IPS-11a (cell line): ENCODE measurements at regions not wholly inside any gene's neighbourhood (a gene's known extent, or its start where the extent isn't known, plus 50 kb on each side); places are given as distances from the start of the nearest gene placed in this dataset.

Experiments
- H3K4me3 ChIP-seq: one replicate; pipeline ENCODE4 v1.5.1; 2013; ENCODE audit warnings: low read depth, low read length, control low read depth

GRCh38 chr12:60119327-60119726, 523.5 kb downstream of the SLC16A7 start:
- no peak overlapping the region for H3K4me3 ChIP-seq

DNA sequence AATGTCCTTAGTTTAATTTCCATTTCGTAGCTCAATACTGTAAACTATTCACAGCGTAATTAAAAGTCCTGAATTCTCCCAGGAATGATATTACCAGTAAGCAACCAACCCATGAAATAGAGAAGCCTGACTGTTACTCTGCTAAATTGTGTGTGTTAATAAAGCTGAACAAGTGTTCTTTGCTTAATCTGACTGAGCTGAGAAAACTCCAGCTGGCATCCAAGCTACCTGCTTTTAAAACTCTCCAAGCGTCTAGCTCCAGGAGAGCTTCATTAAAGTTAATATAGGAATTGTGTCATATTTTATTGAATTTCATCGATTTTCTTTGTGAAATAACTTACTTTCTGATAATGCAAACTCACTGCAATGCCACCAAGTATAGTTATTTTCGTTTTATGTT, 524.4 kb downstream of the SLC16A7 start:
- no peak overlapping the region for H3K4me3 ChIP-seq

GRCh38 chr12:60123557-60123956, 527.7 kb downstream of the SLC16A7 start:
- H3K4me3 ChIP-seq, result no peak overlapping the region

DNA sequence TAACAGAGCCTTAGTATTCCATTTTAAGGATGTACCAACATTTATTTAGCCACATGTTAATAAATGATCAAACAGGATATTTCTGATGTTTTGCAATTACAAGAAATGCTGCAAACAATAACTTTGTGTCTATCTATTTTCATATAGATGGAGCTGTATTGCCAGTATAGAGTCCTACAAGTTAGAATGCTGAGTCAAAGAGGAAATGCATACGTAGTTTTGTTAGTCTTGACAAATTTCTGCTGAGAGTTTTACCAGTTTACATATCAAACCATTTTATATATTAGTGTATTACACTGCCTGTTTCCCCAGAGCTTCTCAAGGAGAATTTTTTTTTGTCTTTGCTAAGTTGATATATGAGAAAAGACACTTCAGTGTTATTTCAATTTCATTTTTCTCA, 541.7 kb downstream of the SLC16A7 start:
- no peak overlapping the region for H3K4me3 ChIP-seq

DNA sequence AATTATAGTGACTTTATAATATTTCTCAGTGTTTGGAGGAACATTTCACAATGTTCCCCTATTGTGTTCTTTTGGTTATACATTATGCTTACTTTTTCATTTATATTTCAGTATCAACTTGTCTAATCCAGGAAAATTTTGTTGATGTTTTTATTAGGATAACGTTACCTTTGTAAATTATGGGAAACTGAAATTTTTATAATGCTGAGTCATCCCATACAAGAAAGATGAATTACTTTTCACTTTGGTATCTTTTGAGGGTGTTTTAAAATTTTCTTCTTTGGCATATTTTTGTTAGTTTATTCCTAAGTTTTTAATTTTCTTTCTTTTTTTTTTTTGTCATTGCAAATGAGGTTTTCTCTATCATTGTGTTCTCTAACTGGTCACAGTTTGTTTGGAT, 542.7 kb downstream of the SLC16A7 start:
- no peak overlapping the region for H3K4me3 ChIP-seq

GRCh38 chr12:60144395-60144794, 548.6 kb downstream of the SLC16A7 start:
- no peak overlapping the region for H3K4me3 ChIP-seq

DNA sequence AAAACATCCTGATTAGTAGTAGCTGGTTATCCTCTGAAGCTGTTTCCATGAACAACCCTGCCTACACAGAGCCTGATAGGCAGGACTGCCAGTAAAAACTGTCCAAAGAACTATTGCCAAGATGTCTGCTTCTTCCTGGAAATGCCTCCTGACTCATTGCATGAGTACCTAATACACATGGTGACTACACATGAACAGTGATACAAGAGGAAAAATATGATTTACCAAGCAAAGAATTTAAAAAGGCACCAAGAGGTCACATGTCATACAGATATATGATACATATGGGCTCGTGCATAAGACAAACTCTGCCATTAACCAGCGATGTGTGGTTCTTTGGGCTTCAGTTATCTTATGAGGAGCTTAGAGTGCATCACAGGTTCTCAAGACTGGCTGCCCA, 552.3 kb downstream of the SLC16A7 start:
- H3K4me3 ChIP-seq, result no peak overlapping the region

DNA sequence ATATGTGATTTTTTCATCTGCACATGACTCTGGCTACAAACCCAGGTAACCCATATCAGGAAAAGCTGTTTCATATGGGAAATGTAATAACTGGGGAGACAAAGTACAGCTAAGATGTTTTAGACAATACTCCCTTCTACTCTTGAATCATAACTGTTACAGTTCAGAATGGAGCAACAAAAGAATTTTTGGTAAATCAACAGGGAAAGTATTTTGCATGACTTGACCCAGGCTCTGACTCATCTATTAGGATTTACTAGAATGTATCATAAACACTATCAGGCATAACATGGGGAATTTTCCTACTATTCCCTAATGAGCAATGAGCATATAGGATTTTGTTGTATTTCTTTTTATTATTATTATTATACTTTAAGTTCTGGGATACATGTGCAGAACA, 553.0 kb downstream of the SLC16A7 start:
- no peak overlapping the region for H3K4me3 ChIP-seq

GRCh38 chr12:60152756-60153155, 556.9 kb downstream of the SLC16A7 start:
- no peak overlapping the region for H3K4me3 ChIP-seq

DNA sequence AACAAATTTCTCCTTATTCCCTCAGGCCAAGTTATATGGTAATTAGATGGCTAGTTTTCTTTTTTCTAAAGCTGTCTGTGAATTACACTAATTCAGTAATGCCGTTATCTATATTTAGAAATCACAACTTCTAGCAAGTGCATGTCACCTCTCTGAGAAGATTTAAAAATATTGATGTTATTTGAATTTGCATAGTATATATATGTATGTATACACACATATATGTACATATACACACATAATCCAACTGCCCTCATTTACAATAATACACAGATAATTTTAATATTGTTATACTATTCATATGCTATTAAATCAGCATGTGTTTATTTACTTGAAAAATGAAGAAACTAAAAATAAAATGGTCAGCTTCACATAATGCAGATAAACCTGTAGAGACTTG, 563.9 kb downstream of the SLC16A7 start:
- no peak overlapping the region for H3K4me3 ChIP-seq

DNA sequence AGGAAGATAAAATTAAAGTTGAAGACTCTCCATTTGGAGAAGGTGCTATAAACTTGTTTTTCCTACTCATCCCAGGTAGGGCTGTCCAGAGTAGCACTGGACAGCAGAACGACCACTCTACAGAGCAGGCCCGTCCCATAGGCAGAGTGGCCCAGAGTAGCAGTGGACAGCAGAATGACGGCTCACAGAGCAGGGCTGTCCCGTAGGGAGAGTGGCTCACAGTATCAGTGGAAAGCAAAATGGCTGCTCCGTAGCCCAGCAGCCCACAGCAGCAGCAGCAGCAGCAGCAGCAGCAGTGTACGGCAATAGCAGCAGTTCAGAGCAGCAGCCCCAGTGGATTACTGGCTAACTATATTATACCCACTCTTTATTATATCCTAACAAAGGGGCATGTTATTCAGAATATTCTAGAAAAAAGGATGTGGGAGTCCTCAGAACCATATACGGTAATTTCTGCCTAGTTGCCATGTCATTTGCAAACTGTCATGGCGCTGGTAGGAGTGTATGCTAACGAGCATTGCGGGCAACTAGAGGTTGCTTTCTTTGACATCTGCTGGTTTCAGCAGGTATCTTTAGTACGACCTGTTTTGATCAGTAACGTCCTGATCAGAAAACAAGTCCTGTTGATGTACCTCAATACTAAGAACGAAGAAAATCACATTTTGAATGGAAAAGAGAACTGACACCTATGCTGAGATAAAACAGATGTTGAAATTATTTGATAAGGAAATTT, 567.3 kb downstream of the SLC16A7 start:
- H3K4me3 ChIP-seq, result no peak overlapping the region

DNA sequence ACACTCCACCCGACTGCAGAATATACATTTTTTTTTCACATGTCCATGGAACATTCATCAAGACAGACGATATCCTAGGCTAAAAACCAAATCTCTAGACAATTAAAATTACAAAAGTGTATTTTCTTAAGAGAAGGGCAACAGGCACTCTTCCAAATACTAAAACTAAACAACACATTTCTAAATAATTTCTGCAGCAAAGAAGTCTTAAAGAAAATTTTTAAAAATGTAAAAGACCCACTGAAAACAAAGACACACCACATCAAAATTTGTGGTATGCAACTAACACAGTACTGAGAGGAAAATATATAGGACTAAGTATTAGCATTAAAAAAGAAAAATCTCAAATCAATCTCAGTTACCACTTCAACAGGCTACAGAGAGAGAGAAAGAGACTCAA, 570.0 kb downstream of the SLC16A7 start:
- no peak overlapping the region for H3K4me3 ChIP-seq

DNA sequence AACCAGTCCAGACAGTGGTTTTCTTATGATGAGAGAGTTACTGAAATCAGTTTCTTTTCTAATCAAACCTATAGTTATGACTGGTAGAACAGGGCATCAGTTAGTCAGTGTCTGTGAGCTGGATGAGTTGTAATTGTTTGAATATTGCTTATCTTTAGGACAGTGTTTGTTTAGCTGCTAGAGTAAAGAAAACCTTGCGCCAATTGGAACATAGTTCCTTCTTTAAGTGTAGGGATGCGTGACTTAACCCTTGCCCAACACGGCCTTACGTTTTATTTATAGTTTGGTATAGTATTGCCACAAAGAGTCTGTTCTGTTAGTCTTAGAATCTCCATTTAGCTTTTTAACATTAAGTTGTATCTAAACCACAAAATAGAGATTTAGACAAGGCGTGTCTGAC, 572.6 kb downstream of the SLC16A7 start:
- H3K4me3 ChIP-seq, result no peak overlapping the region

DNA sequence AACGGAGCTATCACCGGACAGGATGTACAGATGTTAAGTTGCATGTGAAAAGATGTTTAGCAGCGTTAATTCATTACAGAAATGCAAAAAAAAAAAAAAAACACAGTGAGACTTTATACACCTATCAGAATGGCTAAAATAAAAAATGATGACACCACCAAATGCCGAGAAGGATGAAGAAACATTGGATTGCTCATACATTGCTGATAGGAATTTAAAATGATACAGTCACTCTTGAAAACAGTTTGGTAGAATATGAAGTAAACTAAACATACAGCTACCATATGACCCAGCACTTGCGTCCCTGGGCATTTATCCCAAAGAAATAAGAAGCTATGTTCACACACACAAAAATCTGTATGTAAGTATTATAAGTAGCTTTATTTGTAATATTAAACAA, 574.1 kb downstream of the SLC16A7 start:
- no peak overlapping the region for H3K4me3 ChIP-seq

DNA sequence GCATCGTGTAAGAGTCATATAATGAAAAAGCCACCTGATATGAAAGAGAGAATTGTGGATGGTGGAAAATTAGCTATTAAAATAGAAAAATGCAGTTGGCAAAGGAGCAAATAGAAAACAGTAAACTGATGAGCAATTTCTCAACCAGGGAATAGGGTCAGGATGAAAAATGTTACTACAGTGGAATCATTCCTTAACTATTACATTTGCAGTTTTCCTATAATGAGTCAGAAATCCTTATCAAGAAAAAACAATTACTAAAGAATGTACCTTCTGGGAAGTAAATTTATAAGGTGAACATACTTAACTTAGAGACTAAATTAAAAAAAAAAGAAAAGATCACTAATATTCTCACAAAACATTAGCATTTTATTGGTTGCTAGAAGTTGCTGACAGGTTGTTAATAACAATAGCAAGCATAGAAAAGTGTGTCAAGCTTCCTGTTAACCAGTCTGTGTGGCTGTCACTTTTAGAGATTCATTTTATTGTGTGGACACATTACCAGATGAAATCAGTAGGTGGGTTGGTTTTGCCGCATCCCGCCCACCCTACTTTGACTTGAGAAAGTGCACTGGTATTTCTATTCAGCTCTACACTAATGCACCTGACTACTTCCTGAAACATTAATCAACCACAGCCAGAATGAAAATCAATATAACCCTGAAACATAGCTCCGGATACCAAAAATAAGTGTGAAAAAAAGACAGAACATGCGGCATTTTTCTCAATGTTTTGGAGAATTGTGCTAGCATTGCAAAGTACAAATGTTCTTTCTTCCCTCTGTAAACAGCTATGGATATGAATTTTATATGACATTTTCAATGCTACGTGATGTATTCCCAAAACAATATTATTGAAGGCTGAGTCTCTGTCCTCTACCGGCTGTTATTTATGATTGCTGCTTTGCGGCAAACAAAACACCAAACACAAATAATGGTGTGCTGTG, 576.7 kb downstream of the SLC16A7 start:
- H3K4me3 ChIP-seq, result no peak overlapping the region

- H3K4me3 ChIP-seq, result no peak overlapping the region
These were observed 577.7 kb downstream of the SLC16A7 start for GRCh38 chr12:60173224-60174170.

GRCh38 chr12:60174476-60174875, 578.6 kb downstream of the SLC16A7 start:
- H3K4me3 ChIP-seq, result no peak overlapping the region

- no peak overlapping the region for H3K4me3 ChIP-seq
These were observed 579.1 kb downstream of the SLC16A7 start for GRCh38 chr12:60174941-60175340.

DNA sequence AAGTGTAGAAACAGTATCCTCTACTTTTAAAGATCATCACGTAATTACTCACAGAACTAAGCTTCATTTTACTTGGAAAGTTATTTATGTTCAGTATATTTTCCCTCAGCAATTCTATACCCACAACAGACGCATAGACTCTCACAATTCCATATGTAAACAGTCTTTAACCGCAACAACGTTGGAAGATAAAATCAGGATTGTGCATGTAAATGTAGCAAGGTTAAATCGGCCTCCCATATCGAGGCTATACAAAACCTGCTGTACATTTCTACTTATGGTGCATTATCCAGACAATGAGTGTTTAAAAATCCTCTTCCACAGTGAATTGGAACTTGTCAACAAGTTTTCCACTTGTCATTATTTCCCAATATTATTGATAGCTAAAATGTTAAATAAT, 581.1 kb downstream of the SLC16A7 start:
- H3K4me3 ChIP-seq, result no peak overlapping the region

- H3K4me3 ChIP-seq, result no peak overlapping the region
These were observed 584.5 kb downstream of the SLC16A7 start for GRCh38 chr12:60180298-60180697.

GRCh38 chr12:60182354-60182753, 586.5 kb downstream of the SLC16A7 start:
- no peak overlapping the region for H3K4me3 ChIP-seq
